Effector memory CD8-positive, alpha-beta T cell (primary cell): ENCODE measurements at regions not wholly inside any gene's neighbourhood (a gene's known extent, or its start where the extent isn't known, plus 50 kb on each side); places are given as distances from the start of the nearest gene placed in this dataset.

Source experiments
- ATAC-seq: fragments of 150-1000 bp; cut with Tn5 transposase; replicated peaks from 2 replicates; pipeline ENCODE4 v1.10.0; 2021; ENCODE audit warnings: mild to moderate bottlenecking, moderate library complexity
- DNase-seq, 3 experiments: peaks; one replicate each; pipeline ENCODE4 v3.0.0; 2021
- H3K27ac Mint-ChIP-seq, 2 donors: one replicate each; pipeline ENCODE4 v1.8.0; 2022; ENCODE audit warnings: mild to moderate bottlenecking in 2 of 2, mixed read lengths in 2 of 2, moderate library complexity in 2 of 2
- H3K27me3 Mint-ChIP-seq, 2 donors: one replicate each; pipeline ENCODE4 v1.8.0; 2022; ENCODE audit warnings: mixed read lengths in 2 of 2
- H3K36me3 Mint-ChIP-seq: one replicate; pipeline ENCODE4 v1.8.0; 2022; ENCODE audit warnings: mild to moderate bottlenecking, moderate library complexity, mixed read lengths; ENCODE audit not compliant: insufficient read depth
- H3K4me1 Mint-ChIP-seq, 2 donors: one replicate each; pipeline ENCODE4 v1.8.0; 2022; ENCODE audit warnings: low read depth in 2 of 2, mixed read lengths in 2 of 2
- H3K4me3 Mint-ChIP-seq, 2 donors: one replicate each; pipeline ENCODE4 v1.8.0; 2022; ENCODE audit warnings: mild to moderate bottlenecking in 2 of 2, mixed read lengths in 2 of 2, moderate library complexity in 2 of 2
- H3K9me3 Mint-ChIP-seq, 2 donors: one replicate each; pipeline ENCODE4 v1.8.0; 2022; ENCODE audit warnings: mixed read lengths in 2 of 2

- no peaks in the 10 kb centered on the region for H3K4me1 Mint-ChIP-seq
- H3K27ac Mint-ChIP-seq, result no peak overlapping the region
- H3K4me3 Mint-ChIP-seq, result no peak overlapping the region
- ATAC-seq, result no peak
- no peak for DNase-seq
- peaks cover 9 to 23% of the 10 kb centered on the region in 2 donors for H3K9me3 Mint-ChIP-seq
- no peaks in the 10 kb centered on the region for H3K36me3 Mint-ChIP-seq
- H3K27me3 Mint-ChIP-seq, result no peaks in the 10 kb centered on the region
Measured at GRCh38 chr15:25185156-25185710, 230.4 kb downstream of the SNRPN start.

DNA sequence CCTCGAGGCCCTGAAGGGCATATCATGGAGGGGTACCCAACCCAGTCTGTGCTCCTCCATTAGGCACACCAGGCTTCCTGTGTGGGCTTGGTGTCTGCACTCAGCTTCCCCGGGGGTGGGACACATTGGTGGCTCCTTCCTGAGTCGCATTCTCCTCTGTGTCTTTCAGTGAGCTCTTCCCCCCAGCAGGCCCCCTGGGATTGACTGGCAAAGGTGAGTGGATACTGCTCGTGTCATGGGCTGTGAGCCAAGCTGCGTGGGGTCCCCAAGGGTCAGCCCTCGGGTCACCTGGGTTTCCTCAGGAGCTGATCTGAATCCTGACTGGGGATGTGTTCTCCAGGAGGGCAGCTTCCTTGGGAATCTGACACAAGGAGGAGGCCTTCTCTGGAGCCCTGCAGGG is 231.0 kb downstream of the SNRPN start:
- DNase-seq, result no peak
- H3K4me1 Mint-ChIP-seq, result no peaks in the 10 kb centered on the region
- H3K36me3 Mint-ChIP-seq, result no peaks in the 10 kb centered on the region

DNA sequence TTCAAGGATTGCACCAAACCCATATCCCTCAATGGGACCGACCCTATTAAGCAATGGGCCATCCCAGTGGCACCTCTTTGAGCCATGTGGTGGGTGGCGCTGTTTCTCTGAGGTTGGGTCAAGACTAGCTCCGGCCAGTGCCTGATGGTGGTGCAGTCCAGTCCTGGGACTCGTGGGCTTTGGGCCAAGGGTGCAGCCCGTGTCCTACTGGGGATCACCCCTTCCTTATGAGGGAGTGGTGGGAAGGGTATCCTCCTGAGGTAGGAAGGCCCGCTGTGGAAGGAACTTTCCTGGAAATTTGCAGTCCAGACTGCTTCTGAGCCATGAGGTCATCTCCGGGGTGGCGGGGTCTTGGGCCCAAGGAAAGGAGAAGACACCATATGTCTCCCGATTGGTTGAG is 231.6 kb downstream of the SNRPN start:
- no peaks in the 10 kb centered on the region for H3K27me3 Mint-ChIP-seq
- H3K9me3 Mint-ChIP-seq, result peaks cover 10 to 26% of the 10 kb centered on the region in 2 donors

More for the DNA sequence above, 231.0 kb downstream of the SNRPN start:
- Mint-ChIP-seq H3K9me3 (peaks cover 10 to 26% of the 10 kb centered on the region in 2 donors), H3K4me3 (no peak overlapping the region), H3K27ac (no peak overlapping the region), H3K27me3 (no peaks in the 10 kb centered on the region)
- no peak for ATAC-seq

GRCh38 chr15:25186906-25187645 is 232.3 kb downstream of the SNRPN start:
- H3K36me3 Mint-ChIP-seq, result no peaks in the 10 kb centered on the region
- H3K9me3 Mint-ChIP-seq, result peaks cover 10 to 24% of the 10 kb centered on the region in 2 donors
- H3K4me1 Mint-ChIP-seq, result no peaks in the 10 kb centered on the region
- DNase-seq (no peak), ATAC-seq (no peak)
- H3K4me3 Mint-ChIP-seq, result no peak overlapping the region
- no peaks in the 10 kb centered on the region for H3K27me3 Mint-ChIP-seq
- H3K27ac Mint-ChIP-seq, result no peak overlapping the region

More for the DNA sequence above, 231.6 kb downstream of the SNRPN start:
- DNase-seq, result no peak
- Mint-ChIP-seq H3K4me3 (no peak overlapping the region), H3K27ac (no peak overlapping the region), H3K4me1 (no peaks in the 10 kb centered on the region), H3K36me3 (no peaks in the 10 kb centered on the region)
- no peak for ATAC-seq

GRCh38 chr15:25188051-25188450 is 233.3 kb downstream of the SNRPN start:
- H3K9me3 Mint-ChIP-seq, result peaks cover 10 to 14% of the 10 kb centered on the region in 2 donors
- DNase-seq, result no peak
- H3K4me1 Mint-ChIP-seq, result no peaks in the 10 kb centered on the region

DNA sequence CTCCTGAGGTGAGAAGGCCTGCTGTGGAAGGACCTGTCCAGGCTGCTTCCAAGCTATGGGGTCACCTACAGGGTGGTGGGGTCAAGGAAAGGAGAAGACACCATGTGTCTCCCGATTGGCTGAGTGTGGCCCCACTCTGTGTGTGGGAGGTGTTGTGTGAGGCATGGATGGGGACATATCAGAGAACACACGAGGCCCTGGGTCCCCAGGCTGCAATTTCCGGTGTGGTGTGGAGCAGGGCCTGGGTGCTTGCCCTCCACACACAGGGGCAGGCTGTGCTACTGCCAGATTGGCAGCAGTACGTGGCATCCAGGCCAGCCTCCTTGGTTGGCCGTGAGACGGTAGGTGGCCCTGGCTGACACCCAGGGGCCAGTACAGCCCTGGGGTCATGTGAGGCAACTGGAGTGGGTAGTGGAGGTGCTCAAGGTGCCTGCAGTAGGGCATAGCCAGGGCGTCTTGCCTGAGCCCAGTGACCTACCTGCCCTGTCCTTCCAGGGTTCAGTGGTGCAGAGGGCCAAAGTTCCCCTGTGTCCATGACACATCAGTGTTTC is 233.8 kb downstream of the SNRPN start:
- Mint-ChIP-seq H3K9me3 (peaks cover 10 to 11% of the 10 kb centered on the region in 2 donors), H3K27ac (no peak overlapping the region), H3K4me3 (no peak overlapping the region), H3K4me1 (no peaks in the 10 kb centered on the region), H3K36me3 (no peaks in the 10 kb centered on the region), H3K27me3 (no peaks in the 10 kb centered on the region)
- ATAC-seq, result no peak
- DNase-seq, result no peak

More at GRCh38 chr15:25188051-25188450, 233.3 kb downstream of the SNRPN start:
- no peak overlapping the region for H3K4me3 Mint-ChIP-seq
- H3K36me3 Mint-ChIP-seq, result no peaks in the 10 kb centered on the region
- no peak for ATAC-seq
- H3K27ac Mint-ChIP-seq, result no peak overlapping the region
- H3K27me3 Mint-ChIP-seq, result no peaks in the 10 kb centered on the region

DNA sequence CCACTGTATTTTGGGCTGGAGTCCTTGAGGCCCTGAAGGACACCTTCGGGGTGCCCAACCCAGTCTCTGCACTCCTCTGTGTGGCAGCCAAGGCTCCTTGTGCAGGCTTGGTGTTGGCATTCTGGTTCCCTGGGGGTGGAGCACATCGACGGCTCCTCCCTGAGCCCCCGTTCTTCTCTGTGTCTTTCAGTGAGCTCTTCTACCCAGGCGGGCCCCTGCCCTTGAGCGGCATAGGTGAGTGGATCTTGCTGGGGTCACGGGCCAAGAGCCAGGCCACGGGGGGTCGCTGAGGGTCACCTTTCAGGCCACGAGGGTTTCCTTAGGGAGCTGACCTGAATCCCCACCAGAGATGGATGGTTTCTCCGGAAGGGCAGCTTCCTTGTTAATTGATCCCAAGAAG is 234.8 kb downstream of the SNRPN start:
- ATAC-seq, result no peak
- no peak for DNase-seq
- Mint-ChIP-seq H3K9me3 (peaks cover 10 to 11% of the 10 kb centered on the region in 2 donors), H3K27me3 (no peaks in the 10 kb centered on the region), H3K36me3 (no peaks in the 10 kb centered on the region), H3K4me3 (no peak overlapping the region), H3K27ac (no peak overlapping the region), H3K4me1 (no peaks in the 10 kb centered on the region)

- ATAC-seq (no peak), DNase-seq (no peak)
- Mint-ChIP-seq H3K4me1 (no peaks in the 10 kb centered on the region), H3K27me3 (no peaks in the 10 kb centered on the region), H3K9me3 (peaks cover 8 to 11% of the 10 kb centered on the region in 2 donors), H3K4me3 (no peak overlapping the region), H3K36me3 (no peaks in the 10 kb centered on the region), H3K27ac (no peak overlapping the region)
Measured at GRCh38 chr15:25192651-25193050, 237.9 kb downstream of the SNRPN start.

DNA sequence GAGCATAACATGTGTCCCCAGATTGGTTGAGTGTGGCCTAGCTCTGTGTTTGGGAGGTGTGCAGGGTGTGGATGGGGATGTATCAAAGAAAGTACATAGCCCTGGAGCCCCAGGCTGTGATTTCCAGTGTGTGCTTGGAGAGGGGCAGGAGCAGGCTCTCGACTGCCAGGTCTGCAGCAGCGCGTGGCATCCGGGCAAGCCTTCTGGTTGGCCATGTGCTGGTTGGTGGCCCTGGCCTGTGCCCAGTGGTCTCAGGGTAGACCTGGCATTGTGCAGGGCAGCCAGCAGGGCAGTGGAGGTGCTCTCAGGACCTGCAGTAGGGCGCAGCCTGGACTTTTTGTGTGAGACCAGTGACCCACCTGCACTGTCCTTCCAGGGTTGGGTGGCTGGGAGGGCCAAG is 231.5 kb downstream of the UBE3A start:
- ATAC-seq (no peak), DNase-seq (no peak)
- Mint-ChIP-seq H3K27ac (no peak overlapping the region), H3K4me3 (no peak overlapping the region), H3K9me3 (no peaks in the 10 kb centered on the region), H3K36me3 (no peaks in the 10 kb centered on the region), H3K4me1 (no peaks in the 10 kb centered on the region), H3K27me3 (no peaks in the 10 kb centered on the region)

- Mint-ChIP-seq H3K27ac (no peak overlapping the region), H3K36me3 (no peaks in the 10 kb centered on the region), H3K4me1 (no peaks in the 10 kb centered on the region), H3K4me3 (no peak overlapping the region), H3K27me3 (no peaks in the 10 kb centered on the region), H3K9me3 (no peaks in the 10 kb centered on the region)
- DNase-seq (no peak), ATAC-seq (no peak)
Measured at GRCh38 chr15:25208735-25209134, 230.1 kb downstream of the UBE3A start.

DNA sequence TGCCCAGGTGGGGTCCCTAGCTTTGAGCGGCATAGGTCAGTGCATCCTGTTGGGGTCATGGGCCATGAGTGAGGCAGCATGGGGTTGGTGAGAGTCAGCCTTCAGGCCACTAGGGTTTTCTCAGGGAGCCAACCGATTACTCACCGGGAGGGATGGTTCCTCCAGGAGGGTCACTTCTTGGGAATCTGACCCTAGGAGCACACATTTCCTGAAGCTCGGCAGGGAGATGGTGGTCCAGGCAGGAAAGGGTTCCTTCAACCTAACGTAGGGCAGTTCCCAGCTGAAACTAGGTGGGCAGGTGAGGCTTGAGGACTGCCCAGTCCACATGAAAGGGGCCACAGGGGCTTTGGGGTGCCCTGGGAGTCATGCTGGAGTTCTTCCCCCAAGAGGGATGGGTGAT is 218.0 kb downstream of the UBE3A start:
- ATAC-seq (no peak), DNase-seq (no peak)
- H3K4me1 Mint-ChIP-seq, result no peaks in the 10 kb centered on the region
- no peaks in the 10 kb centered on the region for H3K27me3 Mint-ChIP-seq
- H3K4me3 Mint-ChIP-seq, result no peak overlapping the region
- no peak overlapping the region for H3K27ac Mint-ChIP-seq
- no peaks in the 10 kb centered on the region for H3K36me3 Mint-ChIP-seq
- H3K9me3 Mint-ChIP-seq, result peaks cover 2 to 15% of the 10 kb centered on the region in 2 donors

DNA sequence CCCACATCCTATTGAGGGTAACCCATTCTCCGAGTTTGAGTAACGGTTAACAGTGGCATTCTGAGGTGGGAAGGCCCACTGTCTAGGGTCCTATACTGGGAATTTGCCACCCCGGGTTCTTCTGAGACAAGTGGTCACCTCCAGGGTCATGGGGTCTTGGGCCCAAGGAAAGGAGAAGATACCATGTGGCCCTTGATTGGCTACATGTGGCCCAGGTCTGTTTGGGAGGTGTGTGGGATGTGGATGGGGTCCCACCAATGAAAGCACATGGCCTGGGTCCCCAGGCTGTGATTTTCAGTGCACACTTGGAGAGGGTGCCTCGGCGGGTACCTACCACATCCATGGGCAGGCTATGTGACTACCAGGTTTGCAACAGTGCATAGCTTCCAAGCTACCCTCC is 214.4 kb downstream of the UBE3A start:
- Mint-ChIP-seq H3K27ac (no peak overlapping the region), H3K27me3 (no peaks in the 10 kb centered on the region), H3K4me3 (no peak overlapping the region), H3K9me3 (peaks cover 2 to 10% of the 10 kb centered on the region in 2 donors), H3K36me3 (no peaks in the 10 kb centered on the region), H3K4me1 (no peaks in the 10 kb centered on the region)
- DNase-seq (no peak), ATAC-seq (no peak)

DNA sequence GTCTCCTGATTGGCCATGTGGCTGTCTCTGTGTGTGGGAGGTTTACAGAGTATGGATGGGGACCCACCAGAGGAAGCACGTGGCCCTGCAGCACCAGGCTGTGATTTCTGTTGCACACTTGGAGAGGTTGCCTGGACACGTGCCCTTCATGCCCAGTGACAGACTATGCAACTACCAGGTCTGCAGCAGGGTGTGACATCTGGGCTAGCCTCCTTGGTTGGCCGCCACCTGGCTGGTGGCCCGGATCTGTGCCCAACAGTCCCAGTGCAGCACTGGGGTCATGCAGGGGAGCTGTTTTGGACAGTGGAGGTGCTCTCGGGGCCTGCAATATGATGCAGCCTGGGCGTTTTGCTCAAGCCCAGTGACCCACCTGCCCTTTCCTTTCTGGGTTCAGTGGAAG is 212.5 kb downstream of the UBE3A start:
- Mint-ChIP-seq H3K4me3 (no peak overlapping the region), H3K4me1 (no peaks in the 10 kb centered on the region), H3K9me3 (peaks cover 0 to 2% of the 10 kb centered on the region in 2 donors), H3K36me3 (peaks cover 3% of the 10 kb centered on the region), H3K27ac (no peak overlapping the region), H3K27me3 (no peaks in the 10 kb centered on the region)
- no peak for DNase-seq
- no peak for ATAC-seq

DNA sequence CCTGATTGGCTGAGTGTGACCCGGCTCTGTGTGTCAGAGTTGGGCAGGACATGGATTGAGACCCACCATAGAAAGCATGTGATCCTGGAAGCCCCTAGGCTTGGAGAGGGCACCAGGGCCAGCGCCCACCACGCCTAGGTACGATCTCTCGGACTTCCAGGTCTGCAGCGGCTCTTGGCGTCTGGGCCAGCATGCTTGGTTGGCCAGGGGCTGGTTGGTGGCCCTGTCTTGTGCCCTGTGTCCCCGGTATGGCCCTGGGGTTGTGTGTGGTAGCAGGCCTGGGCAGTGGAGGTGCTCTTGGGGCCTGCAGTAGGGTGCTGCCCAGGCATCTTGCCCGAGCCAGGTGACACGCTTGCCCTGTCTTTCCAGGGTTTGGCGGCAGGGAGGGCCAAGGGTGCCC is 210.6 kb downstream of the UBE3A start:
- ATAC-seq (no peak), DNase-seq (no peak)
- H3K4me3 Mint-ChIP-seq, result no peak overlapping the region
- no peaks in the 10 kb centered on the region for H3K27me3 Mint-ChIP-seq
- peaks cover 0 to 2% of the 10 kb centered on the region in 2 donors for H3K9me3 Mint-ChIP-seq
- H3K27ac Mint-ChIP-seq, result no peak overlapping the region
- H3K36me3 Mint-ChIP-seq, result peaks cover 3% of the 10 kb centered on the region
- no peaks in the 10 kb centered on the region for H3K4me1 Mint-ChIP-seq
